ENCODE measurements at regions not wholly inside any gene's neighbourhood (a gene's known extent, or its start where the extent isn't known, plus 50 kb on each side); places are given as distances from the start of the nearest gene placed in this dataset.

- Histone ChIP-seq H3K9ac (ENCODE audit: low read length) (no peak overlapping the region), H3K27me3 (ENCODE audit: insufficient read depth, low read length) (no peaks in the 10 kb centered on the region), H3K79me2 (ENCODE audit: insufficient read depth, low read length) (no peaks in the 10 kb centered on the region), H3K4me2 (ENCODE audit: low read length) (no peak overlapping the region), H2AFZ (ENCODE audit: low read depth, low read length, poor library complexity, severe bottlenecking) (no peak overlapping the region), H3K27ac (ENCODE audit: low read depth, low read length) (no peak overlapping the region), H3K9me3 (ENCODE audit: control insufficient read depth in 1 of 2, insufficient read depth in 1 of 2, low read depth in 1 of 2, low read length in 2 of 2) (no peaks in the 10 kb centered on the region), H3K9me2 (ENCODE audit: insufficient read depth) (no peaks in the 10 kb centered on the region), H3K4me1 (ENCODE audit: control insufficient read depth in 1 of 2, insufficient read depth in 2 of 2, low read length in 2 of 2) (no peaks in the 10 kb centered on the region), H4K20me1 (ENCODE audit: insufficient read depth) (no peaks in the 10 kb centered on the region), H3K36me3 (ENCODE audit: control insufficient read depth in 1 of 2, insufficient read depth in 2 of 2, low read length in 2 of 2) (no peaks in the 10 kb centered on the region), H3K4me3 (replicated peaks in 1 of 2; ENCODE audit: low read depth in 1 of 2, low read length in 2 of 2) (no peak overlapping the region)
- ChIA-PET RAD21 (ENCODE audit: low non-redundant PET in 1 of 2, low total read pairs in 2 of 2, uncharacterized antibody in 2 of 2, unreplicated experiment in 2 of 2) (no interaction called here), POLR2A (no interaction called here), CTCF (no interaction called here)
- intact Hi-C loops (cut with micrococcal nuclease) = no loop called here
- ATAC-seq (no peak), DNase-seq (ENCODE audit: low read depth, low spot score) (no peak)
- BruUV-seq (replicated peaks) = no TSS peak
- TF ChIP-seq FOSL1 (IDR thresholded peaks at IDR 0.05; ENCODE audit: low read depth) = no peak
- TF ChIP-seq SIN3A (IDR thresholded peaks at IDR 0.05; ENCODE audit: low read depth) = no peak
- TF ChIP-seq EGR1 (IDR thresholded peaks at IDR 0.05; ENCODE audit: low read depth) = no peak
- no peak for TF ChIP-seq MAX (IDR thresholded peaks at IDR 0.05)
- TF ChIP-seq TCF7L2 (IDR thresholded peaks at IDR 0.05; ENCODE audit: borderline replicate concordance, extremely low read depth, insufficient read depth, insufficient read length) = no peak
- TF ChIP-seq RAD21 (IDR thresholded peaks at IDR 0.05; ENCODE audit: low read depth) = no peak
Observed at GRCh38 chr4:180462116-180462515, 1781.1 kb upstream of the TENM3 start.

GRCh38 chr4:180465364-180465763 lies 1777.8 kb upstream of the TENM3 start:
- Histone ChIP-seq H3K36me3 (ENCODE audit: control insufficient read depth in 1 of 2, insufficient read depth in 2 of 2, low read length in 2 of 2) (no peaks in the 10 kb centered on the region), H3K9me3 (ENCODE audit: control insufficient read depth in 1 of 2, insufficient read depth in 1 of 2, low read depth in 1 of 2, low read length in 2 of 2) (no peaks in the 10 kb centered on the region), H3K27me3 (ENCODE audit: insufficient read depth, low read length) (no peaks in the 10 kb centered on the region), H3K9me2 (ENCODE audit: insufficient read depth) (no peaks in the 10 kb centered on the region), H2AFZ (ENCODE audit: low read depth, low read length, poor library complexity, severe bottlenecking) (no peak overlapping the region), H3K27ac (ENCODE audit: low read depth, low read length) (no peak overlapping the region), H3K79me2 (ENCODE audit: insufficient read depth, low read length) (no peaks in the 10 kb centered on the region), H4K20me1 (ENCODE audit: insufficient read depth) (no peaks in the 10 kb centered on the region), H3K4me1 (ENCODE audit: control insufficient read depth in 1 of 2, insufficient read depth in 2 of 2, low read length in 2 of 2) (no peaks in the 10 kb centered on the region), H3K4me3 (replicated peaks in 1 of 2; ENCODE audit: low read depth in 1 of 2, low read length in 2 of 2) (no peak overlapping the region), H3K9ac (ENCODE audit: low read length) (no peak overlapping the region), H3K4me2 (ENCODE audit: low read length) (no peak overlapping the region)
- ChIA-PET CTCF (no interaction called here), RAD21 (ENCODE audit: low non-redundant PET in 1 of 2, low total read pairs in 2 of 2, uncharacterized antibody in 2 of 2, unreplicated experiment in 2 of 2) (no interaction called here), POLR2A (no interaction called here)
- intact Hi-C loops (cut with micrococcal nuclease) = no loop called here
- BruUV-seq (replicated peaks) = no TSS peak
- DNase-seq (ENCODE audit: low read depth, low spot score) = no peak
- no peak for TF ChIP-seq FOSL1 (IDR thresholded peaks at IDR 0.05; ENCODE audit: low read depth)
- no peak for TF ChIP-seq TCF7L2 (IDR thresholded peaks at IDR 0.05; ENCODE audit: borderline replicate concordance, extremely low read depth, insufficient read depth, insufficient read length)
- TF ChIP-seq SRF (IDR thresholded peaks at IDR 0.05; ENCODE audit: low read depth) = no peak
- no peak for TF ChIP-seq JUND (IDR thresholded peaks at IDR 0.05)
- TF ChIP-seq RAD21 (IDR thresholded peaks at IDR 0.05; ENCODE audit: low read depth) = no peak
- TF ChIP-seq SIN3A (IDR thresholded peaks at IDR 0.05; ENCODE audit: low read depth) = no peak
- no peak for TF ChIP-seq REST (IDR thresholded peaks at IDR 0.05; ENCODE audit: low read depth)
- ATAC-seq = no peak

Data from HCT116 (cell line).